ENCODE measurements at regions not wholly inside any gene's neighbourhood (a gene's known extent, or its start where the extent isn't known, plus 50 kb on each side); places are given as distances from the start of the nearest gene placed in this dataset.
"Not testable (repeated sequence)": the region's sequence is repeated elsewhere in the genome, so short reads cannot be mapped to it uniquely, and the experiment has no call there.

DNA sequence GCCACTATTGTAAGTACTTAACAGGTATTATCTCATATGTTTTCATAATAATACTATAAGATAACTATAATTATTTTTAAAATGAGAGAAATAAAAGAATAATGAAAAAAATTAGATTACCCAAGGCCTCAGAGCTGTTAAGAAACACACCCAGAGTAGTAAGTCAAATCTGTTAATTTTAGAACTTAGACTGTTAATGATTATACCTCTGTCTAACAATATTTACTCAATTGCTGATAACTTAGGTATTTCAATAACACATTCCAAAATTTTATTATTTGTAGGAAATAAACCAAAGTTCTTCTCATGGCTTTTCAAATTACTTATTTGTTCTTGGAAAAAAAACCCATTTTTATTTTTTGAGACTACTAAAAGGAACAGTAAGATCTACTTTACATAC is 227.5 kb upstream of the KCNH7 start:
- no peak for DNase-seq

DNA sequence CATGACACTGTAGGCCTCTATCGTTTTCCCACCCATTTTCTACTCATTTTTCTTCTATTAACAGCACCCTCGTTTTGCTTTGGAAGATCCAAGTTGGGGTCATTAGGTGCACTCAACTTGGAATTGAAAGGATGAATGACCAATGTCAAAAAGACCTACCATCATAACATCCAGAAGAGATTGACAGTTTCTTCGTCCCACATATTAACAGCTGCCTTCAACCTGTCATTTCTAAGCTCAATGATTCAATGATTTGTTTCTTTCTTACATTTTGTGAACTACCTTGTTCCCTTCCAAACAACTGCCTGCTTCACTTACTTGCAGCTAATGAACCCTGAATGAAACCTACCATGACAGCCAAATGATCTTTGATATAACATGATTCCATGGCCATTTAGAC is 224.0 kb upstream of the KCNH7 start:
- DNase-seq, result no peak

DNA sequence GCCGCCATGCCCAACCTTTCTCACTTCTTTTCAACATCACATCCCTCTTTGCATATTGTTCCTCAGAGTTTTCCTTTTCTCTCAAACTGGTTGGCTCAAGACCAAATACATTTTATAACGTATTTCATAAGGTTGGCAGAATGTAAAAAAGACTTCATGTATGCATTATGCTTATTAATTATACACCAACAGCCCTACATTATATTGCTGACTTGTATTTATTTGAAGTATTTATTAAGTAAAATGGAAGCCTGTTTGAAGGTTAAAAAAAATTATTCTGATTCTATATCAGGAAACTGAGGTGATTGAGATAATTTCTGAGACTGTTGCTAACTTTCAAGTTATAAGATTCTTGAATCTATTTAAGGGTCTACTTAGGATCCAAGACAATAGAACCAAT is 208.0 kb upstream of the KCNH7 start:
- DNase-seq, result no peak

DNA sequence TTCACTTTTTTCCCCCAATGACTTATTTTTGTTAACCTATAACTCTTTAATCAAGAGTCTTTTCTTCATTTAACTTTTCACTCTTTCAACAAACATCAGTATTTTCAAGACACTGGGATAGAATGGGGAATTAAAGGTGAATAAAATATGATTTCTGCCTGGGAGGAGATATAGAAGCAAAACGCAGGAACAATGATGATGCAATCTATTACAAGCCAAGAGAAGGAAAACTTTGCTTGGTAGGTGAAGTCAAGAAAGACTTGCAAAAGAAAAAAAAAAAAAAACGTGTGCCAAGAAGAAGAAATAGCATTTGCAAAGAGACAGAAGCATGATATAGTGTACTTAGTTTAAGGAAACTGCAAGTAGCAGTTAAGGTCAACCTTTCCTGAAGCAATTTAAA is 207.3 kb upstream of the KCNH7 start:
- DNase-seq, result no peak

DNA sequence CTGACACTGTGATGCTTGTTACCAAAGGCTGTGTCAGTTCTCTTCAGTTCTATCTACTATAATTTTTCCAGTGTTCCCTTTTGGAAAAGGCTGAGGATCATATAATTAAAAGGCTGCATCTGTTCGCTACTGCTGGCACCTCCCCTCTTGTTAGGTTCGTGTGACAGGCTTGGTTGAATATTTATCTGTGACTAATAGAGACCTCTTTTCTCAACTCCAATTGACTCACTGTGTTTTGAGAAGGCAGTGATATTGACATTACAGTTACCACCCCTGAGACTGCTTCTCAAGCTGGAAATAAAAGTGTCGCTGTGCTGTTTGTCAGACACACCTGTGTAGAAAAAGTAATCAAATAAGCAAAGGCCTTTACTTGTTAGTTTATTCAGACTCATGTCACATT is 205.5 kb upstream of the KCNH7 start:
- DNase-seq, result no peak

DNA sequence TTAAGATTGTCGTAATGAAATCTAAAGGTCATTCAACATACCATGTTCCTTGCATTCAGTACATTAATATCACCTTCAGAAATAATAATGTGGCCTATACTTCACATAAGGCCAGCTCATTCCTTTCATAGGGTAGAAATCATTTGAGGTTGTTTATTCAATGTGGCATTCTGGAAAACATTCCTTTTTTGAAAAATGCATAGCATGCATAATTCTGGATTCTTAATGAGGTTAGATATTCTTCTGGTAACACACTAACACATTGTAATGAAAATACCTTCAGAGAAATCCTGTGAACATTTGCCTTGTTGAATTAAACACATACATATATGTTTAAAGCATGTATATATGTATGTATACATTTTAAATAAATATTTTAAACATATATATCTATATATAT is 204.6 kb upstream of the KCNH7 start:
- no peak for DNase-seq

DNA sequence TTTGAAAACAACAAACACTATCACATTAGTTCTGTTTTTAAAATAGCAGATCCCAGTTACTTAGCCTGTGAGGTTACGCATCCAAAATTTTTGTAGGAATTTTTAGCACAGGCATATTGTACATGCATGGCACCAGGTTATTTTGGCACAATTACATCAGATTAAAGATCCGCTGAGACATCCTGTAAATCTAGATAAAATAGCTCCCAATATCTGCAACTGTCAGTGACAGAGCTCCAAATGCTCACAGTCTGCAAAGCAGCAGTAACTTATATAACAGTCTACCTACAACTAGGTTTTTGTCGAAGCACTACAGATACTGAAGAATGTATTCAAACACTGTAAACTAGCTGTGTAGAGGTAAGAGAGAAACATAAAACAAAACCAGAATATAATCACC is 200.7 kb upstream of the KCNH7 start:
- DNase-seq, result no peak

DNA sequence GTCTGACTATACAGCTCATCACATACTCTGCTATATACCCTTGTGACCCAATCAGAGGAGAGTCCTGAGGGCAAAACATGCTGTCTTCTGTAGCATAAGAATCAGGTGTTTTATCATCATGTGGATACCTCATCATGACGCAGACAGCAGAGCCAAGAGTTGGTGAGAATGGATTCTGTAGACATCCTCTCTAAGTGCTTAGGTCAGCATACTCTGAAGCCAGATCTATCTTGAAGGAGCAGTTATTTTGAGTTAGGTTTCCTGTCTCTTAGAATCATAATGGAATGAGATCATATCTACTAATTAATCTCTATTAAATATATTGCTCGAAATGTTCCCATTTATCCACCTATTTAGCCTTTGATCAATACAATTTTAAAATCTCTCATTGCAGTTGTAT is 190.2 kb upstream of the KCNH7 start:
- DNase-seq, result no peak

DNA sequence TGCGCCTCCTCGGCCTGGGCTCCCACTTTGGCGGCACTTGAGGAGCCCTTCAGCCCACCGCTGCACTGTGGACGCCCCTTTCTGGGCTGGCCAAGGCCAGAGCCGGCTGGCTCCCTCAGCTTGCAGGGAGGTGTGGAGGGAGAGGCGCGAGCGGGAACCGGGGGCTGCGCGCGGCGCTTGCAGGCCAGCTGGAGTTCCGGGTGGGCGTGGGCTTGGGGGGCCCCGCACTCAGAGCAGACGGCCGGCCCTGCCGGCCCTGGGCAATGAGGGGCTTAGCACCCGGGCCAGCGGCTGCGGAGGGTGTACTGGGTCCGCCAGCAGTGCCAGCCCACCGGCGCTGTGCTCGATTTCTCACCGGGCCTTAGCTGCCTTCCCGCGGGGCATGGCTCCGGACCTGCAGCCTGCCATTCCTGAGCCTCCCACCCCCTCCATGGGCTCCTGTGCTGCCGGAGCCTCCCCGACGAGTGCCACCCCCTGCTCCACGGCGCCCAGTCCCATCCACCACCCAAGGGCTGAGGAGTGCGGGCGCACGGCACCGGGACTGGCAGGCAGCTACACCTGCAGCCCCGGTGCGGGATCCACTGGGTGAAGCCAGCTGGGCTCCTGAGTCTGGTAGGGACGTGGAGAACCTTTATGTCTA is 187.7 kb upstream of the KCNH7 start:
- not testable (repeated sequence) for DNase-seq

DNA sequence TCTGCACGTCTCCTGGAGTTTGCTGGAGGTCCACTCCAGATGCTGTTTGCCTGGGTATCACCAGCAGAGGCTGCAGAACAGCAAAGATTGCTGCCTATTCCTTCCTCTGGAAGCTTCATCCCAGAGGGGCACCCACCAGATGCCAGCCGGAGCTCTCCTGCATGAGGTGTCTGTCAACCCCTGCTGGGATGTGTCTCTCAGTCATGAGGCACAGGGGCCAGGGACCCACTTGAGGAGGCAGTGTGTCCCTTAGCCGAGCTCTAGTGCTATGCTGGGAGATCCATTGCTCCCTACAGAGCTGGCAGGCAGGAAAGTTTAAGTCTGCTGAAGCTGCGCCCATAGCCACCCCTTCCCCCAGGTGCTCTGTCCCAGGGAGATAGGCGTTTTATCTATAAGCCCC is 178.3 kb upstream of the KCNH7 start:
- DNase-seq, result not testable (repeated sequence)

DNA sequence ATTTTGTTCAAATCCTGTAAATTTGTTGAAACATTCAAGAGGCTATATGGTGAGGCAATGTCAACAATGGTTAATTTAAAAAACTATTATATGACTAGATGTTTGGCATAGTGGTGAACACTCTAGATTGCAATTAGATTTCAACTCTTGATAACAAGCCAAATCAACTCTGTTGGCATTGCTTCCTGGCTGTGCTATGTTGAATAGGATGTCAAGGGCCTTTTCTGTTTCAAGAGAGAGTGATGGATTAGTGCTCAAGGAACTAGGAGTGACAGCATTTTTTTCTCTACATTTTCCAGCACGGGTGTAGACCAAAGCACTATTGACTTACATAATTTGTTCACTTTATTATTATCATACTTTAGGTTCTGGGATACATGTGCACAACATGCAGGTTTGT is 172.4 kb upstream of the KCNH7 start:
- DNase-seq, result no peak

DNA sequence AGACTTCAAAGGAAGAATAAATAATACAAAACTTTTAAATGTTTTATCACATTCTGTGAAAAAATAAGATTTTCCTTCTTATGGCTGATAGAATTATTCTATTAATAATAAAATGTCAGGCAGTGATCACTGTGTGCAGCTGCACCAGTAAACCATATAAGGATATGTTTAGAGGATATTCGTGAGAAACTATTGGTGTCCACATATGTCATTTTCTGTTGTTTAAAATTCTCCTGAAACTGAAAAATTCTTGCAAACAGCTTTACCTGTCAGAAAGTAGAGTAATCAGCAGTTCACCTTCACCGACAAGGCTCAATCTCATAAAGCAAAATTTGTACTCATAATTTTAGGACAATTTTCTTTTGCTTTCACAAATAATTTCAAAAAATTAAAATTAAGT is 170.1 kb upstream of the KCNH7 start:
- no peak for DNase-seq

DNA sequence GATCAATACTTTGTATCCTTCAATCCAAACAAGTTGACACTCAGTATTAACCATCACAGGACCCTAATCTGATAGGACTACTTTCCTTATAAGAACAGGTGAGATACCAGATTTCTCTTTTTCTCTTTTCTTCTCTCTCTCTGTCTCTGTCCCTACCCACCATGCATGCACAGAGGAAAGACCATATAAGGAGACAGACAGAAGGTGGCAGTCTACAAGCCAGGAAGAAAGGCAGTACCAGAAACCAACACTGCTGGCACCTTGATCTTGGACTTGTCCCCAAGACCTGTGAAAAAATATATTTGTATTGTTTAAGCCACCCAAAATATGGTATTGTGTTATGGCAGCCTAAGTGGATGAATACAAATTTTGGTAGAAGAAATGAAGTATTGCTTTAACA is 156.2 kb upstream of the KCNH7 start:
- no peak for DNase-seq

DNA sequence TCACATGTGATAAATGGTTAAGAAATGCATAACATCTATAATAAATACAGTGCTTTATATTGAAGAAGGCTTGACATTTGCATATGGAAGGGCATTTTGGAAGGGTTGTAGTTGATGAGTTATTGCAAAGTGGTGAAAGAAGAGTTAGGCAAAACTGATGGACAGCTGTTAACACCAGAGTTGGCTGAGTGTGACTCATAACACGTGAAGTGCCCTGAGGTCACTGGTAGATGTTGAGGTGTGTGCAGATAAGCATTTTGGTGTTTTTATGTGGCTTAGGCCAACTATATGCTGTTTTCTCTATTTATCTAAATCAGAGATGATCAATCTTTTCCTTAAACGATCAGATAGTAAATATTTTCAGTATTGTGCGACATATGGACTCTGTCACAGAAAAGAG is 154.3 kb upstream of the KCNH7 start:
- no peak for DNase-seq

DNA sequence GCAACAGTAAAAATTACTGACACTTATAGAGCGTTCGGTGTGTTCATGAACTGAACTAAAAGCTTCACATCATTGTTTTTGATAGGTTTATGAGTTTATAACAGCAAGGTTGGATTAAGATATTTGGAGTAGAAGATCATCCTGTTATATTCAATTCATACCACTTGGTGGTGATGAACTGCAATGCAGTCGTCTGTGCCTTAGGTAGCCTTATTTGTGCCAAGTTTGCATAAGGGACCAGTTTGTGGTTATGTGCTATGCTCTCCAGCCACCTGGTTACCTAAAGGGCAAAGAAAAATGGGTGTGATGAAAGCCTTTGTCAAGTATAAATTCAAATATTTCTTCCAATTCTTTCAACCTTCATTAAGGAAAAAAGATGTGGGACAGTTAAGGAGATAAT is 150.9 kb upstream of the KCNH7 start:
- DNase-seq, result no peak

DNA sequence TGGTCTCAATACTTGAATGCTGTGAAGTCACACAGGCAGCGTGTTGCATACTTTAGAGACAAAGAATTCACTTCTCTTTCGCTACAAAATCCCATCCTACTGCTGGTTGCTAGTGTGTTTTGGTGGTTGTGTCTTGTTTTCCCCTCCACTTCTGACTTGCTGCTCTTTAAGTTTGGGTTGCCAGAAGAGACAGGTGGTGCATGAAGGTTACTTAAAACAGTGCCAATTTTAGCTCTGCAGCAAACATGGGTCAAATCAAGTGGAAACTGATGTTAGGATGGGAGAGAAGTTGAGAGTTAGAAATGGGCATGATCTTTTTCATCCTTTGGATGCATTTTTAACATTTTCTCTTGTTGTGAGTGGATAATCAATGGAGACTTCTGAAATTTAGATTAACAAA is 136.2 kb upstream of the KCNH7 start:
- DNase-seq, result no peak

DNA sequence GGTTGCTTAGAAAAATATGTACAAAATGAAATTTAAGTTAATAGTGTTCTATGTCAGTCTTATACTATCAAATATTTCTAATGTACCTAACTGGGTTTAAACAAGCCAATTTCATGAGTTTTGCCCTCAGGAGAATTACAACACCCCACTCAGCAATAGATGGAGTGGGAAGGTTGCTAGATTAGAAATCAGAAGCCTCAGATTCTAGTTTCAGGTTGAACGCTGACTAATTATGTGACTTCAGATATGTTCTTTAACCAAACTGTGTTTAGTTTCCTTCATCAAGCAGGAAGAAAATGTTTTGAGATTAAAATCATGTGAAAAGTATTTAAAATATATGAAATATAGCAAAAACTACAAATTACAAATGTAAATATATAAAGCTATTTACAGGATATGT is 133.8 kb upstream of the KCNH7 start:
- no peak for DNase-seq

DNA sequence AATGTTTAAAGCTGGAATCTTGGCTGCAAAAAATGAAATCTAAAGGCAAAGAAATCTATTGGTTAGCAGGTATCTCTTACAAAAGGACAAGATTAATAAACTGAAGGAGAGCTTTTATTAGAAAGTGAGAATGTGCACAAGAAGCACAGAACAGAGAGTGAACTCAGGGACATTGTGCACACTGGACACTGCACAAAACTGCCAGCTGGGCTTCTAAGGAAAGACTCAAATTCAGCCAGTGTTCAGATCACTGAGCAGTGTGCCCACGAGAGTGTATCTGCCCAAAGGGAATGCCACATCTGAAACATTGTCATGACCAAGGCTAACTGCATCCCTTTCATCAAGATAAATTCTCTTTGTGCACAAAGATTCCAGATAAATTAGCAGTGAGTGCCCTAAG is 129.7 kb upstream of the KCNH7 start:
- DNase-seq, result no peak

DNA sequence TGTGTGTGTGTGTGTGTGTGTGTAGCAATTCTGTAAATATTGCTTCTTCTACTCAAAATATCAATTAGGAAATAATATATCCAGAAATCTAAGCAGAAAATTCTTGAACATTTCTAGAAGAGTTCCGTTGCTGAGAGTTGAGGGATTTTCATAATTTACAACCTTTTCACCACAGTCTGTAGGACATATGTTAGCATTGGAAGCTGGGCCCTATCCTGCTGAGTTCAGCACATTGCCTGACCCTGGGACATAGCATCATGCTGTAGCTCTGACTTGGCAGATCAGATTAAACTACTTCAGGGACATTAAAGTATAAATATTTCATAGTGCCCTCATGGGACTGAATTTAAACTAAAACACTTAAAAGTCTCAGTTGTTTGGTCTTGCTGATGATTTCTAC is 129.2 kb upstream of the KCNH7 start:
- DNase-seq, result no peak

DNA sequence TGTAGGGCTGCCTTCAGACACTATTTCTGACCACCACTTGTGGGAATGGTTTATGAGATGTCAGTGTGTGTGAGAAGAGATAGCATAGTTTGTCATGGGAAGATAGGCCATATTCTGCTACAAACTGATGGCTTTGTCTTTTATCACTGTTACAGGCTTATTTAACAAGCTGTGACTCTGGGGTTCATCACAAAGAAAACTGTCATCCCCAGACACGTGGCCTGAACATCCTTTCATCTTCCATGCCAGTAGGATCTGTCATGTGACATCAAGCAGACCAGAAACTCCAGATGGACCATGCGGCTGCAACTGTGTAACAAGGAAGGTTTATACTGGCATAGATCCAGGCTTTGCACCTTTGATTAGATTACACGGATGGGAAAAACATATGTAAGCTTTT is 128.6 kb upstream of the KCNH7 start:
- DNase-seq, result no peak

DNA sequence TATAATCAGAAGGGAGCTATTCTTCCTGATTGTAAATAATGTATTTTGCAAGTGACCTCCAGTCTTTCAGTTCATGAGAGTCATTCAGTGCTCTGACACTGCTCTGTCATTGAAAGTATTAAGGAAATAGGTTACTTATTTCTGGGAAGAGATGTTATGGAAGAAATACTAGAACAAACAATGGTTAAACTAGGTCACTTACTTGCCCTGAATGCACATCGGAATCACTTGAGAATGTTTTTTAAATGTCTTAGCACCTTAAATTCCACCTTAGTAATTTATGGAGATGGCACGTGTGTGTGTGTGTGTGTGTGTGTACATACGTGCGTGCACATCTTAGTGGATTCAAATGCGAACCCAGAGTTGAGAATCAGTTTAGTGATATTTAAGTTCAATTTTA is 126.6 kb upstream of the KCNH7 start:
- no peak for DNase-seq

DNA sequence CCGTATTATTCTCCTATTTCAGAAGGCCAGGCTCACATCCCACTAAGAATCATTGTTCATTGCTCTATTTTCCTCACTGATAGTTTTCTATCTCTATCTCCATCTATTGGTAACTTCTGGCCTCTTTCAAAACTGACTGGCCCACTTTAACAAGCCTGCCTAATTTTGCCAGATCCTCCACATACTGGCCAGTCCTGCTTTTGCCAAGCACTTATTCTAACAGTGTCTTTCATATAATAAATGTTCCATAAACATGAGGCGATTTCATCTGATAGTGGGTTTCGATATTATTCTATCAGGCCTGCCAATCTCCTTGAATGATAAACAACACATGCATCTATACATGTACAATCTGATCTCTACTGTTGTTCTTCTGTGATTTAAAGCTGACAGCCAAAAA is 125.9 kb upstream of the KCNH7 start:
- DNase-seq, result no peak

DNA sequence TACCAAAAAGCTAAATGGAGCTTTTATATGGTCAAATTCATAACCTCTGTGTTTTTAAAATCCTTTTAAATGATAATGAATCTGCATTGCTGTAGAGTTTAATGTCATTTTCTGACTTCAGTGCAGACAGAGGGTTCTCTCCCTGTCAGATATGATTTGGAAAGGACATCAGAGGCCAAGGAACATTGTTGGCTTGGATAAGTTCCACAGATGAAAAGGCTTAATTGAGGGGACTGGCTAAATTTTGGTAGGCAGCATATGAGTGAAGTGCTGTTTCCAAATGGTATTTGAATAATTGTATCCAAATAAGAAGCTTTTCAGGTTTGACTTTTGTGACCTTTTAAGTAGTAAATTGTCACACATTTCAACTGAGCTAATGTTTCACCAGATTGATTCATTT is 124.6 kb upstream of the KCNH7 start:
- no peak for DNase-seq

DNA sequence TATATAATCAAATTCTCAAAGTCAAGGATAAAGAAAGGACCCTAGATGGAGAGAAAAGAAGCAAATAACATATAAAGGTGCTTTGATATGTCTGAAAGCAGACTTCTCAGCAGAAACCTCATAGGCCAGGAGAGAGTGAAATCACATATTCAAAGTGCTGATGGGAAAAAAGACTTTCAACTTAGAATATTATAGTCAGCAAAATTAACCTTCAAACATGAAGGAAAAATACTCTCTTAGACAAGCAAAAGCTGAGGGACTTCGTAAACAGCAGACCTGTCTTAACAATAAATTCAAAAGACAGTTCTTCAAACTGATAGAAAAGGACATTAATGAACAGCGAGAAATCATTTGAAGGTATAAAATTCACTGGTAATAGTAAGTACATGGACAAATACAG is 107.2 kb upstream of the KCNH7 start:
- no peak for DNase-seq

DNA sequence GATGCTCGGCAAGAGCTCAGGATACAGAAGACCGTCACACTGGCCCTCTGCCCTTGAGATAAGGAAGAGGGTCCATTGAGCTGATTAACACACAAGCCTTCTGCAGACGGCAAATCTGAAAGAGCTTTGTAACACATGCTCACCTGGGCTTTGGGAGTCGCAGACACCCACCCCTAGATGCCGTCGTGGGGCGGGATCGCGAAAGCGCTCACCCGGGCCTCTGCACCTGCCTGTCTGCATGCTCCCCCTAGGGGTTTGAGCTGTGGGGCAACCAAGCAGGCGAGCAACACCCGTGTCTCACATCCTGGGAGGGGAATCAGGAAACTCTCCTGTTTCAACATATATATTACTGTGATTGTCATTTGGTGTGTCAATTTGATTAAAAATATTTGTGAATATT is 99.8 kb upstream of the KCNH7 start:
- DNase-seq, result no peak

DNA sequence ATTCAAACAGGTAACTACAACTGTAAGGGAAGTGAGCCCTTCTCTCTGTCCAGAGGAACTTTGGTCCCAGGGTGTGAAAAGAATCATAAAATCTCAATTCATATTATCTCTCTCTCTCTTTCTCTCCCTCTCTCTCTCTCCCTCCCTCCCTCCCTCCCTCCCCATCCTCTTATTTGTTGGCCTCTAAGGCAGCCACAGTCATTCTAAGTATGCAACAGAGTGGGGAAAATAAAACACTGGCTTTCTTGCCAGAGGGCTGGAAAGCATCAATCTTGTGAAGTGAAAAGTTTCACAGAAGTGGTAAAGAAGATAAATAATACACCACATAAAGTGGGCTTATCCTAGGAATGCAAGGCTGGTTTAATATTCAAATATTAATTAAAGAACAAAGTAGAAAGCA is 95.6 kb upstream of the KCNH7 start:
- DNase-seq, result no peak

Data from NCI-H187 (cell line).